Mesothelial cell of epicardium (in vitro differentiated cells): ENCODE measurements at regions not wholly inside any gene's neighbourhood (a gene's known extent, or its start where the extent isn't known, plus 50 kb on each side); places are given as distances from the start of the nearest gene placed in this dataset.

Experiments used
- DNase-seq, 2 experiments: peaks; one replicate each; pipeline ENCODE4 v3.0.0; 2021; ENCODE audit warnings: low spot score in 2 of 2; ENCODE audit not compliant: unreplicated experiment in 2 of 2
- H3K27ac Mint-ChIP-seq: 2 replicates; pipeline ENCODE4 v1.8.0; 2021; ENCODE audit warnings: mixed read lengths
- H3K27me3 Mint-ChIP-seq: 2 replicates; pipeline ENCODE4 v1.8.0; 2021; ENCODE audit warnings: low read depth, mixed read lengths
- H3K36me3 Mint-ChIP-seq: 2 replicates; pipeline ENCODE4 v1.8.0; 2021; ENCODE audit warnings: mixed read lengths
- H3K4me1 Mint-ChIP-seq: 2 replicates; pipeline ENCODE4 v1.8.0; 2021; ENCODE audit warnings: mixed read lengths
- H3K4me3 Mint-ChIP-seq: 2 replicates; pipeline ENCODE4 v1.8.0; 2021; ENCODE audit warnings: mild to moderate bottlenecking, moderate library complexity, mixed read lengths
- H3K9me3 Mint-ChIP-seq: 2 replicates; pipeline ENCODE4 v1.8.0; 2021; ENCODE audit warnings: mixed read lengths
- TF ChIP-seq, protein P1 (sequence below): fragments of 200-600 bp; sonication (generic); IDR thresholded peaks from one replicate; pipeline ENCODE4 v1.5.0; 2021; ENCODE audit warnings: antibody characterized with exemption; ENCODE audit not compliant: unreplicated experiment

DNA sequence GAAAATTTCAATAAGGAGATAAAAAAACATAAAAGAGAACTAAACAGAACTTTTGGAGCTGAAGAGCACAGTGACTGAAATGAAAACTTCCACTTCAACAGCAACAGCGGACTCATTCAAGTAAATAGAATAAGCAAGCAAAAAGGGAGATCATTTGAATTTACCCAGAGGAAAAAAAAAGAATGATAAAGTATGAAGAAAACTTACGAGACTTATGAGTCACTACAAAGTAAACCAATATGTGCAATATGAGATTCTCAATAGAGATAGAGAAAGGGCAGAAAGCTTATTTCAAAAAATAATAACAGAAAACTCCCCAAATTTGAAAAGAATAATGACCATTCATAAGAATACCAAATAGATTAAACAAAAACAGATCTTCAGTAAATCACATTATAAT lies 1605.7 kb upstream of the CDH6 start:
- no peak overlapping the region for H3K27ac Mint-ChIP-seq
- no peaks in the 10 kb centered on the region for H3K27me3 Mint-ChIP-seq
- no peak for DNase-seq
- H3K9me3 Mint-ChIP-seq: peaks cover 28% of the 10 kb centered on the region
- TF ChIP-seq, protein P1, sequence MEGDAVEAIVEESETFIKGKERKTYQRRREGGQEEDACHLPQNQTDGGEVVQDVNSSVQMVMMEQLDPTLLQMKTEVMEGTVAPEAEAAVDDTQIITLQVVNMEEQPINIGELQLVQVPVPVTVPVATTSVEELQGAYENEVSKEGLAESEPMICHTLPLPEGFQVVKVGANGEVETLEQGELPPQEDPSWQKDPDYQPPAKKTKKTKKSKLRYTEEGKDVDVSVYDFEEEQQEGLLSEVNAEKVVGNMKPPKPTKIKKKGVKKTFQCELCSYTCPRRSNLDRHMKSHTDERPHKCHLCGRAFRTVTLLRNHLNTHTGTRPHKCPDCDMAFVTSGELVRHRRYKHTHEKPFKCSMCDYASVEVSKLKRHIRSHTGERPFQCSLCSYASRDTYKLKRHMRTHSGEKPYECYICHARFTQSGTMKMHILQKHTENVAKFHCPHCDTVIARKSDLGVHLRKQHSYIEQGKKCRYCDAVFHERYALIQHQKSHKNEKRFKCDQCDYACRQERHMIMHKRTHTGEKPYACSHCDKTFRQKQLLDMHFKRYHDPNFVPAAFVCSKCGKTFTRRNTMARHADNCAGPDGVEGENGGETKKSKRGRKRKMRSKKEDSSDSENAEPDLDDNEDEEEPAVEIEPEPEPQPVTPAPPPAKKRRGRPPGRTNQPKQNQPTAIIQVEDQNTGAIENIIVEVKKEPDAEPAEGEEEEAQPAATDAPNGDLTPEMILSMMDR: no peak
- H3K4me3 Mint-ChIP-seq: no peak overlapping the region
- H3K36me3 Mint-ChIP-seq: no peaks in the 10 kb centered on the region
- H3K4me1 Mint-ChIP-seq: no peaks in the 10 kb centered on the region

DNA sequence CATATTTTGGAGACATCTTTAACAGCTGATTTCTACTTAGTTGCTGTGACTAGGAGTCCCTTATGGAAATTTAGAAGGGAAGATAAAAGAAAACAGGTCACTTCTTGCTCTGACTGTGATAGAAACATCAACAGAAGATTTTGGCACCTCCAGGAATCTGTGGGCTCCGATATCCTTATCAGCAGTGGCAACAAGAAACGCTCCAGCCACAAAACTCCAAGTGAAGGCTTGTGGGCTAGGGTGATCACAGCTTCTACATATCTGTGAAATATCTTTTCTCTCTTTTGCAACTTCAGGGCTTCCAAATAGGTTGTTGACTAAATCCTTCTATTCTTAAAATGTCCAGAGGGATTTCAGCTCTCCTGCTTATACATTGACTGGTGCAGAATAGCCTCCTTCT lies 1625.5 kb upstream of the CDH6 start:
- H3K27ac Mint-ChIP-seq: no peak overlapping the region
- no peaks in the 10 kb centered on the region for H3K9me3 Mint-ChIP-seq
- TF ChIP-seq, protein P1: no peak
- H3K36me3 Mint-ChIP-seq: no peaks in the 10 kb centered on the region
- no peaks in the 10 kb centered on the region for H3K4me1 Mint-ChIP-seq
- no peaks in the 10 kb centered on the region for H3K27me3 Mint-ChIP-seq
- no peak for DNase-seq
- no peak overlapping the region for H3K4me3 Mint-ChIP-seq

DNA sequence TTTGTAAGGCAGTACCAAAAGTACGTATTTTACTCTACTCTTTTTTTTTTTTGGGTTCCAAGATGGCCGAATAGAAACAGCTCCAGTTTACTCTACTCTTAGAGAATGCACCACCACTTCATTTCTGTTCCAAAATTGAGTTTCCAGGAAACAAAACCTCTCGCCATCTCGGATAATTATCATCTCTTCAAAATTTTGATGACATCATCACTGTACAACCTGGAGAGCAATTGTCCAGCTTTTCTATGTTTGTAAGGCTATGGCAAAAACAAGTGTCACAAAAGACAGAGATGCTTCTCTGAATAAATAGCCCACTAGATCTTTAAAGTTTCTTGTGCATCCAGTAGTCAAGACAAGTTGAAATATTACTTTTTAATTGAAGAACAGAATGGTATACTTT lies 1631.9 kb upstream of the CDH6 start:
- H3K4me1 Mint-ChIP-seq: no peaks in the 10 kb centered on the region
- H3K27ac Mint-ChIP-seq: no peak overlapping the region
- H3K9me3 Mint-ChIP-seq: no peaks in the 10 kb centered on the region
- H3K36me3 Mint-ChIP-seq: no peaks in the 10 kb centered on the region
- H3K4me3 Mint-ChIP-seq: no peak overlapping the region
- TF ChIP-seq, protein P1: no peak
- DNase-seq: no peak
- H3K27me3 Mint-ChIP-seq: no peaks in the 10 kb centered on the region

DNA sequence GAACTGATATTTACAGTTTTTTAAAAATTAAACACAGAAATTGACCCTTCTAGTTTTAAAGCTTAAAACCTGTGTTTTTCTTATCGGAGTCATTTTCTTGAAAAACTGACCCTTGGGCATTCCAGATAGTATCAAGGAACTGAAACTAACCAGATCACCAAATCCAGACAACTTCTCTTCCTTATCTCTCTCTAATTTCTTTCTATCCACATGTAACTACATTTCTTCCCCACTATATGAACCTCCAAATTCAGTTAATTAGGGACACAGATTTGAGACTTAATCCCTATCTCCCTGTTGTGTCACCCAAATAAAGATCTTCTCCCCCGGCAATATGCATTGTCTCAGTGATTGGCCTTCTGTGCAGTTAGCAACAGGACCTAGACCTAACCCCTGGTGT lies 1643.0 kb upstream of the CDH6 start:
- Mint-ChIP-seq H3K4me3 (no peak overlapping the region), H3K36me3 (peaks cover 3% of the 10 kb centered on the region), H3K27me3 (no peaks in the 10 kb centered on the region), H3K27ac (no peak overlapping the region), H3K9me3 (peaks cover 18% of the 10 kb centered on the region), H3K4me1 (peaks cover 5% of the 10 kb centered on the region)
- DNase-seq: no peak
- TF ChIP-seq, protein P1: no peak

DNA sequence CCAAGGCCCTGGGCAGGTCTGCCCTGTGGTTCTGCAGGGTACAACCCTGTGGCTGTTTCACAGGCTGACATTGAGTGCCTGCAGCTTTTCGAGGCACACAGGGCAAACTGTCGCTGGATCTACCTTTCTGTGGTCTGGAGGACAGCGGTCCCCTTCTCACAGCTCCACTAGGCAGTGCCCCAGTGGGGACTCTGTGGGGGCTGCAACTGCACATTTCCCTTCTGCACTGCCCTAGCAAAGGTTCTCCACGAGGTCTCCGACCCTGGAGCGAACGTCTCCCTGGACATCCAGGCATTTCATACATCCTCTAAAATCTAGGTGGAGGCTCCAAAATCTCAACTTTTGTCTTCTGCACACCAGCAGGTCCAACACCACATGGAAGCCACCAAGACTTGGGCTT lies 1645.2 kb upstream of the CDH6 start:
- TF ChIP-seq, protein P1: no peak
- no peak for DNase-seq
- Mint-ChIP-seq H3K27me3 (no peaks in the 10 kb centered on the region), H3K4me3 (no peak overlapping the region), H3K4me1 (peaks cover 5% of the 10 kb centered on the region), H3K9me3 (no peaks in the 10 kb centered on the region), H3K27ac (no peak overlapping the region), H3K36me3 (no peaks in the 10 kb centered on the region)

DNA sequence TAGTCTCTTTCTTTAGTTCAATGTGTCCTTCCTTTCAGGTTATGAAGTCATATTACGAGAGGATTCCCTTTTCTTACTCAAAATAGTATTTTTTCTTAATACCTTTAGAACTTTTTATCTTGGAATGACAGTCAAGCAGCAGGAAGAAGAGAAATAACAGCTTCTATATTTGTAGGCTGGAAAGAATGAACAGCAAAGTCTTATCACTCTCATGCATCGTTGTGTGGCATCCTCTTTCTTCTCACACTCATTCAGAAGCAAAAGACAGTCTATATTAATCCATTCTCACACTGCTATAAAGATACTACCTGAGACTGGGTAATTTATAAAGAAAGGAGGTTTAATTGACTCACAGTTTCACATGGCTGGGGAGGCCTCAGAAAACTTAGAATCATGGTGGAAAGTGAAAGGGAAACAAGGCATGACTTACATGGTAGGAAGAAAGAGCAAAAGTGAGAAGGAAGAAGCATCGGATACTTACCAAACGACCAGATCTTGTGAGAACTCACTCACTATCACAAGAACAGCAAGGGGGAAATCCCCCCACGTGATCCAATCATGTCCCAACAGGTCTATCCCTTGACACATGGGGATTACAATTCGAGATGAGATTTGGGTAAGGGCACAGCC lies 1646.1 kb upstream of the CDH6 start:
- H3K27me3 Mint-ChIP-seq: no peaks in the 10 kb centered on the region
- no peaks in the 10 kb centered on the region for H3K9me3 Mint-ChIP-seq
- no peak overlapping the region for H3K4me3 Mint-ChIP-seq
- peaks cover 5% of the 10 kb centered on the region for H3K4me1 Mint-ChIP-seq
- DNase-seq: no peak
- TF ChIP-seq, protein P1: no peak
- H3K36me3 Mint-ChIP-seq: no peaks in the 10 kb centered on the region
- H3K27ac Mint-ChIP-seq: no peak overlapping the region
